Thyroid gland (tissue), 4 donors: ENCODE measurements at regions not wholly inside any gene's neighbourhood (a gene's known extent, or its start where the extent isn't known, plus 50 kb on each side); places are given as distances from the start of the nearest gene placed in this dataset.

Source experiments
- CTCF ChIP-seq, 6 experiments: fragments of 200-600 bp in 3 of 6; fragments of 450-650 bp in 3 of 6; sonication (generic) in 3 of 6; IDR thresholded peaks; one replicate each; pipeline ENCODE4 v1.5.1; 2016 to 2019; ENCODE audit warnings: antibody characterized with exemption in 6 of 6, mild to moderate bottlenecking in 2 of 6, inconsistent platforms in 1 of 6, moderate library complexity in 1 of 6
- POLR2A ChIP-seq, 2 donors: fragments of 450-650 bp; IDR thresholded peaks; one replicate each; pipeline ENCODE4 v1.6.1; 2017; ENCODE audit warnings: antibody characterized with exemption in 2 of 2, mild to moderate bottlenecking in 2 of 2, moderate library complexity in 1 of 2

GRCh38 chr4:110702326-110702725 lies 79.4 kb upstream of the PITX2 start:
- TF ChIP-seq CTCF (IDR thresholded peaks at IDR 0.05) (no peak), POLR2A (IDR thresholded peaks at IDR 0.05) (no peak)
